Esophagus squamous epithelium (tissue), 5 donors: ENCODE measurements at regions not wholly inside any gene's neighbourhood (a gene's known extent, or its start where the extent isn't known, plus 50 kb on each side); places are given as distances from the start of the nearest gene placed in this dataset.

Experiments
- DNase-seq: peaks from one replicate; lab custom pipeline; 2025; lab: John Stamatoyannopoulos, UW
- H3K27ac ChIP-seq, 4 donors: fragments of 200-600 bp; sonication (generic); one replicate each; pipeline ENCODE4 v1.5.1; 2016 to 2019; ENCODE audit warnings: mild to moderate bottlenecking in 1 of 4
- H3K27me3 ChIP-seq, 4 donors: fragments of 200-600 bp; sonication (generic); 1 replicate in 3 of 4; 2 replicates in 1 of 4; pipeline versions ENCODE4 v1.5.1 to v1.6.0; 2017 to 2021; ENCODE audit warnings: antibody characterized with exemption in 1 of 4
- H3K36me3 ChIP-seq, 3 donors: fragments of 200-600 bp; sonication (generic); one replicate each; pipeline ENCODE4 v1.5.1; 2016 to 2019
- H3K4me1 ChIP-seq, 3 donors: fragments of 200-600 bp; sonication (generic); one replicate each; pipeline ENCODE4 v1.5.1; 2017 to 2019
- H3K4me3 ChIP-seq, 4 donors: fragments of 200-600 bp; sonication (generic); 1 replicate in 3 of 4; 2 replicates in 1 of 4; pipeline ENCODE4 v1.5.1; 2016 to 2019; ENCODE audit warnings: mild to moderate bottlenecking in 2 of 4, moderate library complexity in 1 of 4
- H3K9me3 ChIP-seq, 3 donors: fragments of 200-600 bp; sonication (generic); one replicate each; pipeline ENCODE4 v1.5.1; 2016 to 2019
- CTCF ChIP-seq, 6 experiments: fragments of 450-650 bp in 4 of 6; fragments of 200-600 bp in 2 of 6; sonication (generic) in 2 of 6; IDR thresholded peaks; one replicate each; pipeline ENCODE4 v1.5.1; 2016 to 2019; ENCODE audit warnings: antibody characterized with exemption in 6 of 6, mild to moderate bottlenecking in 4 of 6, moderate library complexity in 4 of 6
- POLR2A ChIP-seq, 4 donors: fragments of 450-650 bp; IDR thresholded peaks; one replicate each; pipeline ENCODE4 v1.6.1; 2017; ENCODE audit warnings: antibody characterized with exemption in 4 of 4, mild to moderate bottlenecking in 4 of 4, moderate library complexity in 3 of 4
- WGBS, 2 donors: methylation state at CpG; one replicate each; pipeline ENCODE4 v1.1.5; 2018; 5-methylcytosine and 5-hydroxymethylcytosine counted together
- intact Hi-C: fragments of 100-400 bp; cut with DNase I; formaldehyde crosslinking; loops from one replicate; pipeline ENCODE4 v1.15.0; 2022
- donor health status: DM: yes; HTN: yes; CAD: no.

- DNase-seq: no peak
- Histone ChIP-seq H3K36me3 (no peaks in the 10 kb centered on the region), H3K4me3 (no peak overlapping the region), H3K9me3 (no peaks in the 10 kb centered on the region), H3K27me3 (no peaks in the 10 kb centered on the region), H3K27ac (no peak overlapping the region), H3K4me1 (no peaks in the 10 kb centered on the region)
- intact Hi-C loops: no loop called here
- TF ChIP-seq CTCF (IDR thresholded peaks at IDR 0.05) (no peak), POLR2A (IDR thresholded peaks at IDR 0.05) (no peak)
- WGBS, 2 donors: 89 to 93% methylated on average over 1 of the region's 1 CpG
Observed at GRCh38 chr20:40436011-40436410, 253.0 kb downstream of the MAFB start.

GRCh38 chr20:40435146-40435895, 253.7 kb downstream of the MAFB start:
- no peak overlapping the region for H3K27ac ChIP-seq
- no peaks in the 10 kb centered on the region for H3K4me1 ChIP-seq
- DNase-seq: no peak
- TF ChIP-seq CTCF (IDR thresholded peaks at IDR 0.05) (no peak), POLR2A (IDR thresholded peaks at IDR 0.05) (no peak)
- no peaks in the 10 kb centered on the region for H3K36me3 ChIP-seq
- WGBS, 2 donors: 74 to 100% methylated on average over 2 to 4 of the region's 4 CpGs
- H3K27me3 ChIP-seq: no peaks in the 10 kb centered on the region
- H3K4me3 ChIP-seq: no peak overlapping the region
- H3K9me3 ChIP-seq: no peaks in the 10 kb centered on the region
- intact Hi-C loops: no loop called here

- Histone ChIP-seq H3K4me1 (no peaks in the 10 kb centered on the region), H3K27me3 (no peaks in the 10 kb centered on the region), H3K27ac (no peak overlapping the region), H3K9me3 (no peaks in the 10 kb centered on the region), H3K36me3 (no peaks in the 10 kb centered on the region), H3K4me3 (no peak overlapping the region)
- intact Hi-C loops: no loop called here
- TF ChIP-seq CTCF (IDR thresholded peaks at IDR 0.05) (no peak), POLR2A (IDR thresholded peaks at IDR 0.05) (no peak)
- WGBS, 2 donors: 78 to 96% methylated on average over 3 to 4 of the region's 4 CpGs
- no peak for DNase-seq
Observed at GRCh38 chr20:40434122-40434521, 254.9 kb downstream of the MAFB start.

- Histone ChIP-seq H3K4me1 (no peaks in the 10 kb centered on the region), H3K27me3 (no peaks in the 10 kb centered on the region), H3K9me3 (no peaks in the 10 kb centered on the region), H3K4me3 (no peak overlapping the region), H3K27ac (no peak overlapping the region), H3K36me3 (no peaks in the 10 kb centered on the region)
- TF ChIP-seq POLR2A (IDR thresholded peaks at IDR 0.05) (no peak), CTCF (IDR thresholded peaks at IDR 0.05) (no peak)
- no peak for DNase-seq
- intact Hi-C loops: no loop called here
- 53 to 81% methylated on average over 8 of the region's 8 CpGs for WGBS, 2 donors
Observed at GRCh38 chr20:40433341-40433861, 255.6 kb downstream of the MAFB start.

- TF ChIP-seq POLR2A (IDR thresholded peaks at IDR 0.05): no peak
- 60 to 67% methylated on average over 3 of the region's 3 CpGs for WGBS, 2 donors
- H3K4me1 ChIP-seq: no peaks in the 10 kb centered on the region
- no peaks in the 10 kb centered on the region for H3K9me3 ChIP-seq
- H3K36me3 ChIP-seq: no peaks in the 10 kb centered on the region
- no peaks in the 10 kb centered on the region for H3K27me3 ChIP-seq
- DNase-seq: no peak
- no peak overlapping the region for H3K27ac ChIP-seq
- no peak overlapping the region for H3K4me3 ChIP-seq
- intact Hi-C loops: no loop called here
Observed at GRCh38 chr20:40431611-40432010, 257.4 kb downstream of the MAFB start.
